GM12878 (cell line): ENCODE measurements at regions not wholly inside any gene's neighbourhood (a gene's known extent, or its start where the extent isn't known, plus 50 kb on each side); places are given as distances from the start of the nearest gene placed in this dataset.

Experiments used
- ATAC-seq: fragments of 200-7000 bp; cut with Tn5 transposase; 3 replicates; pipeline ENCODE4 v1.9.1; 2020; ENCODE audit warnings: mild to moderate bottlenecking, moderate library complexity
- BruUV-seq: library from RNA; stranded (reverse); fragments of 400-500 nt; replicated peaks from 2 replicates; lab custom pipeline; 2021; lab: Mats Ljungman, UMichigan
- CTCF ChIA-PET: fragments of 300-600 bp; sonication (Branson Sonifier 250); formaldehyde crosslinking; extraction: SDS; loops from one replicate; lab custom pipeline; 2021; ENCODE audit warnings: inconsistent platforms; lab: Yijun Ruan, JAX
- POLR2A ChIA-PET: fragments of 350-600 bp; formaldehyde crosslinking; extraction: SDS; loops from one replicate; lab custom pipeline; 2021; ENCODE audit warnings: inconsistent platforms; lab: Charles Lee
- RAD21 ChIA-PET: fragments of 300-600 bp; sonication (Branson Sonifier 250); formaldehyde crosslinking; loops from one replicate; lab custom pipeline; 2023; ENCODE audit warnings: antibody characterized with exemption; ENCODE audit not compliant: unreplicated experiment; lab: Charles Lee
- SMC1A ChIA-PET: fragments of 300-600 bp; sonication (Branson Sonifier 250); formaldehyde crosslinking; loops from one replicate; lab custom pipeline; 2023; ENCODE audit not compliant: unreplicated experiment, uncharacterized antibody; lab: Charles Lee
- DNase-seq: peaks from one replicate; pipeline ENCODE4 v3.0.0-alpha.2; 2011; ENCODE audit warnings: low read depth, low spot score
- FAIRE-seq: peaks from 3 replicates; lab custom pipeline; 2011; peaks lifted over from hg19 to GRCh38; lab: Jason Lieb, UNC
- H2AFZ ChIP-seq: 2 replicates; pipeline ENCODE4 v1.6.0; 2011; ENCODE audit warnings: low read depth, low read length, control low read depth; ENCODE audit not compliant: control insufficient read depth
- H3K27ac ChIP-seq: 2 replicates; pipeline ENCODE4 v1.5.1; 2011; ENCODE audit warnings: control low read depth; ENCODE audit not compliant: control insufficient read depth, insufficient read depth
- H3K27me3 ChIP-seq, 2 experiments: replicated peaks in 1 of 2; 2 replicates each; pipeline versions ENCODE4 v1.6.0 to v1.6.1; 2011; ENCODE audit warnings: low read length in 1 of 2; ENCODE audit not compliant: control insufficient read depth in 2 of 2, insufficient read depth in 2 of 2
- H3K36me3 ChIP-seq, 2 experiments: 2 replicates each; pipeline ENCODE4 v1.5.1; 2011; ENCODE audit warnings: low read length in 1 of 2; ENCODE audit not compliant: control insufficient read depth in 2 of 2, insufficient read depth in 2 of 2
- H3K4me1 ChIP-seq: 2 replicates; pipeline ENCODE4 v1.6.1; 2011; ENCODE audit warnings: mild to moderate bottlenecking, low read length, moderate library complexity, mixed read lengths; ENCODE audit not compliant: control insufficient read depth, insufficient read depth
- H3K4me2 ChIP-seq: 2 replicates; pipeline ENCODE4 v1.6.0; 2011; ENCODE audit warnings: control low read depth; ENCODE audit not compliant: control insufficient read depth, insufficient read depth
- H3K4me3 ChIP-seq: fragments of 200-600 bp; sonication (generic); 2 replicates; pipeline ENCODE4 v1.5.1; 2016
- H3K79me2 ChIP-seq: 2 replicates; pipeline ENCODE4 v1.6.0; 2011; ENCODE audit warnings: low read length; ENCODE audit not compliant: control insufficient read depth, insufficient read depth
- H3K9ac ChIP-seq: 2 replicates; pipeline ENCODE4 v1.8.0; 2011; ENCODE audit warnings: low read length, control low read depth, mixed read lengths; ENCODE audit not compliant: control insufficient read depth, insufficient read depth
- H3K9me3 ChIP-seq: replicated peaks from 3 replicates; pipeline ENCODE4 v1.5.1; 2011; ENCODE audit warnings: mild to moderate bottlenecking, low read length; ENCODE audit not compliant: control insufficient read depth, insufficient read depth
- H4K20me1 ChIP-seq: 2 replicates; pipeline ENCODE4 v1.6.0; 2011; ENCODE audit not compliant: control insufficient read depth, insufficient read depth
- BACH1 ChIP-seq: fragments of 450-650 bp; IDR thresholded peaks from 2 replicates; pipeline ENCODE4 v1.6.1; 2017; ENCODE audit warnings: mild to moderate bottlenecking, borderline replicate concordance
- CTCF ChIP-seq, 3 experiments: IDR thresholded peaks in 2 of 3; conservative IDR thresholded peaks in 1 of 3; 2 replicates each; pipeline ENCODE4 v1.5.1; 2011; ENCODE audit warnings: low read depth in 3 of 3, low read length in 3 of 3, mild to moderate bottlenecking in 3 of 3, control low read depth in 2 of 3, moderate library complexity in 2 of 3, inconsistent platforms in 1 of 3, mixed read lengths in 1 of 3; ENCODE audit not compliant: control insufficient read depth in 2 of 3, insufficient read depth in 1 of 3; ENCODE audit errors: extremely low read depth in 1 of 3
- E2F4 ChIP-seq: IDR thresholded peaks from 2 replicates; pipeline ENCODE4 v1.6.1; 2012; ENCODE audit warnings: low read depth, low read length, improper control_type of control experiment
- IKZF2 ChIP-seq, 2 experiments: fragments of 450-650 bp; IDR thresholded peaks; 2 replicates each; pipeline ENCODE4 v1.6.1; 2017; ENCODE audit warnings: mild to moderate bottlenecking in 2 of 2, moderate library complexity in 2 of 2
- YBX1 ChIP-seq: fragments of 450-650 bp; IDR thresholded peaks from 2 replicates; pipeline ENCODE4 v1.6.1; 2016; ENCODE audit warnings: antibody characterized with exemption
- ZNF687 ChIP-seq: fragments of 450-650 bp; IDR thresholded peaks from 2 replicates; pipeline ENCODE4 v1.6.1; 2017; ENCODE audit warnings: mild to moderate bottlenecking, moderate library complexity
- WGBS: methylation state at CpG from one replicate; pipeline ENCODE4 v1.1.6; 2016; ENCODE audit warnings: low lambda C conversion rate; ENCODE audit not compliant: insufficient replicate concordance, insufficient coverage; ENCODE audit errors: missing lambda C conversion rate; 5-methylcytosine and 5-hydroxymethylcytosine counted together
- in situ Hi-C: fragments of 300-500 bp; cut with MboI; formaldehyde crosslinking; loops from 9 replicates; pipeline ENCODE4 v1.14.3; 2018; ENCODE audit warnings: mixed read lengths
- intact Hi-C: fragments of 100-400 bp; cut with micrococcal nuclease; formaldehyde crosslinking; loops from one replicate; pipeline ENCODE4 v1.14.2; 2022; ENCODE audit not compliant: unreplicated experiment

- H3K4me3 ChIP-seq = no peak overlapping the region
- DNase-seq = no peak
- 77% methylated on average over 4 of the region's 4 CpGs for WGBS
- intact Hi-C loops (no loop called here), in situ Hi-C loops (no loop called here)
- H4K20me1 ChIP-seq = no peaks in the 10 kb centered on the region
- FAIRE-seq = no peak
- H2AFZ ChIP-seq = no peak overlapping the region
- POLR2A ChIA-PET = interaction anchor here (1.2 kb wide), 1 partner anchor 10 kb away, joined by 3 read pairs; no protein-coding TSS in a partner anchor
- H3K9me3 ChIP-seq = no peaks in the 10 kb centered on the region
- no peak overlapping the region for H3K4me2 ChIP-seq
- no peak overlapping the region for H3K9ac ChIP-seq
- no peak overlapping the region for H3K27ac ChIP-seq
- H3K4me1 ChIP-seq = no peaks in the 10 kb centered on the region
- RAD21 ChIA-PET = interaction anchor here (1.3 kb wide), 1 partner anchor 13 kb away, joined by 4 read pairs; no protein-coding TSS in a partner anchor
- no peaks in the 10 kb centered on the region for H3K79me2 ChIP-seq
- TF ChIP-seq CTCF (IDR thresholded peaks at IDR 0.05 in 2 of 3, conservative IDR thresholded peaks at IDR 0.05 in 1 of 3; ENCODE audit: control insufficient read depth in 2 of 3, extremely low read depth in 1 of 3, insufficient read depth in 1 of 3, low read depth in 3 of 3, low read length in 3 of 3) (no peak), BACH1 (no peak)
- SMC1A ChIA-PET = interaction anchor here (0.9 to 1.3 kb wide), 3 partner anchors 10 to 29 kb away, joined by 3 to 5 read pairs (median 3); no protein-coding TSS in a partner anchor
- CTCF ChIA-PET = no interaction called here
- ATAC-seq = no peak
- no peaks in the 10 kb centered on the region for H3K36me3 ChIP-seq
- no peaks in the 10 kb centered on the region for H3K27me3 ChIP-seq
- BruUV-seq = no TSS peak
These were observed 540.3 kb upstream of the CADM1 start for GRCh38 chr11:116044520-116044919.

- no peak for FAIRE-seq
- TF ChIP-seq YBX1 (no peak), E2F4 (no peak), ZNF687 (no peak), IKZF2 (IDR thresholded peaks at IDR 0.05) (no peak)
These were observed 539.6 kb upstream of the CADM1 start for GRCh38 chr11:116043857-116044256.

More at GRCh38 chr11:116043857-116044256, 539.6 kb upstream of the CADM1 start:
- H3K27me3 ChIP-seq = no peaks in the 10 kb centered on the region
- no peak for DNase-seq
- H4K20me1 ChIP-seq = no peaks in the 10 kb centered on the region
- H3K4me2 ChIP-seq = no peak overlapping the region
- intact Hi-C loops = no loop called here
- H2AFZ ChIP-seq = no peak overlapping the region
- in situ Hi-C loops = no loop called here
- H3K36me3 ChIP-seq = no peaks in the 10 kb centered on the region
- RAD21 ChIA-PET = interaction anchor here (0.8 kb wide), 1 partner anchor 105 kb away, joined by 4 read pairs; no protein-coding TSS in a partner anchor
- no peak for ATAC-seq
- H3K4me1 ChIP-seq = no peaks in the 10 kb centered on the region
- H3K9me3 ChIP-seq = no peaks in the 10 kb centered on the region
- 86% methylated on average over 2 of the region's 2 CpGs for WGBS
- CTCF ChIA-PET = no interaction called here
- no peak overlapping the region for H3K4me3 ChIP-seq
- H3K27ac ChIP-seq = no peak overlapping the region
- POLR2A ChIA-PET = interaction anchor here (1.2 kb wide), 1 partner anchor 11 kb away, joined by 3 read pairs; no protein-coding TSS in a partner anchor
- H3K9ac ChIP-seq = no peak overlapping the region
- SMC1A ChIA-PET = interaction anchor here (0.9 to 1.5 kb wide), 3 partner anchors 11 to 30 kb away, joined by 3 to 5 read pairs (median 3); no protein-coding TSS in a partner anchor
- no peaks in the 10 kb centered on the region for H3K79me2 ChIP-seq
- no TSS peak for BruUV-seq
